Fibroblast of lung (primary cell): ENCODE measurements at regions not wholly inside any gene's neighbourhood (a gene's known extent, or its start where the extent isn't known, plus 50 kb on each side); places are given as distances from the start of the nearest gene placed in this dataset.

Experiments used
- DNase-seq, 2 donors: peaks; one replicate each; pipeline versions ENCODE4 v3.0.0 to v3.0.0-alpha.2; 2010; ENCODE audit warnings: low read depth in 2 of 2
- H2AFZ ChIP-seq: 2 replicates; pipeline ENCODE4 v1.5.1; 2012; ENCODE audit warnings: low read length, control low read depth, inconsistent platforms
- H3K27ac ChIP-seq: 2 replicates; pipeline ENCODE4 v1.5.1; 2011; ENCODE audit warnings: low read length, control low read depth; ENCODE audit not compliant: insufficient read depth
- H3K27me3 ChIP-seq: 2 replicates; pipeline ENCODE4 v1.5.1; 2011; ENCODE audit warnings: mild to moderate bottlenecking, low read length; ENCODE audit not compliant: control insufficient read depth, insufficient read depth
- H3K36me3 ChIP-seq: 2 replicates; pipeline ENCODE4 v1.5.1; 2011; ENCODE audit warnings: low read length; ENCODE audit not compliant: control insufficient read depth, insufficient read depth
- H3K4me1 ChIP-seq: 2 replicates; pipeline ENCODE4 v1.5.1; 2011; ENCODE audit warnings: low read length; ENCODE audit not compliant: control insufficient read depth, insufficient read depth; ENCODE audit errors: extremely low read depth
- H3K4me2 ChIP-seq: 2 replicates; pipeline ENCODE4 v1.5.1; 2011; ENCODE audit warnings: low read length, control low read depth; ENCODE audit not compliant: insufficient read depth; ENCODE audit errors: extremely low read depth
- H3K4me3 ChIP-seq, 4 experiments: fragments of 200-600 bp in 1 of 4; sonication (generic) in 1 of 4; replicated peaks in 1 of 4; 2 replicates each; pipeline ENCODE4 v1.5.1; 2011 to 2016; ENCODE audit warnings: low read length in 4 of 4, low read depth in 3 of 4, mild to moderate bottlenecking in 3 of 4, control low read depth in 2 of 4, inconsistent platforms in 1 of 4, mixed read lengths in 1 of 4; ENCODE audit not compliant: insufficient read depth in 1 of 4; ENCODE audit errors: control extremely low read depth in 1 of 4
- H3K79me2 ChIP-seq: 2 replicates; pipeline ENCODE4 v1.5.1; 2012; ENCODE audit warnings: mild to moderate bottlenecking, low read length, inconsistent platforms; ENCODE audit not compliant: control insufficient read depth, insufficient read depth
- H3K9ac ChIP-seq: 2 replicates; pipeline ENCODE4 v1.5.1; 2011; ENCODE audit warnings: mild to moderate bottlenecking, low read length, control low read depth; ENCODE audit not compliant: insufficient read depth
- H3K9me3 ChIP-seq: 2 replicates; pipeline ENCODE4 v1.5.1; 2012; ENCODE audit warnings: low read depth, low read length; ENCODE audit not compliant: control insufficient read depth, insufficient read depth
- H4K20me1 ChIP-seq: 2 replicates; pipeline ENCODE4 v1.5.1; 2011; ENCODE audit warnings: low read length; ENCODE audit not compliant: control insufficient read depth, insufficient read depth; ENCODE audit errors: extremely low read depth
- EZH2 ChIP-seq: IDR thresholded peaks from 2 replicates; pipeline ENCODE4 v1.5.1; 2012; ENCODE audit warnings: low read length, control low read depth, mild to moderate bottlenecking; ENCODE audit errors: missing control alignments
- TF ChIP-seq, protein P1 (sequence below), 2 donors: IDR thresholded peaks in 1 of 2; conservative IDR thresholded peaks in 1 of 2; 1 replicate in 1 of 2; 2 replicates in 1 of 2; pipeline ENCODE4 v1.5.1; 2011 to 2012; ENCODE audit warnings: low read length in 2 of 2, control low read depth in 1 of 2, inconsistent platforms in 1 of 2, low read depth in 1 of 2, mild to moderate bottlenecking in 1 of 2

DNA sequence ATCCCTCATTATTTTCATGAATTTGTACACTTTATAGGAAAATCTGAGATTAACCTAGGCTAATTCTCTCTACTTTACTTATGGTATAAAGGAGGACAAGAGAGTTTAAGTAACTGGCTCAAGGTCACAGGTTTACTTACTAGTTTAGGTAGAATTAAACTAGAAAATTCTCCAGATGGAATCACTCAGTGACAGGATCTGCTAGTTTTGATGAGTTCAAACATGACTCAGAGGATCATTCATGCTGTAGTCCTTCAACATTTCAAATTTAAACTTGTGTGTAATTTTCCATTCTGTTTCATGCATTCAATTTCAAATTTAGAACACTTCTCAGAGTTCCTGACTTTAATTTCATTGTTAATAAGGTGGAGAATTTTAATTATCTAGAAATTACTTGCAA is 485.7 kb upstream of the TUSC1 start:
- Histone ChIP-seq H4K20me1 (no peaks in the 10 kb centered on the region), H3K27me3 (no peaks in the 10 kb centered on the region), H2AFZ (no peak overlapping the region), H3K9ac (no peak overlapping the region), H3K9me3 (no peaks in the 10 kb centered on the region), H3K36me3 (no peaks in the 10 kb centered on the region), H3K4me2 (no peak overlapping the region), H3K4me3 (no peak overlapping the region), H3K4me1 (no peaks in the 10 kb centered on the region), H3K27ac (no peak overlapping the region), H3K79me2 (no peaks in the 10 kb centered on the region)
- no peak for TF ChIP-seq EZH2
- TF ChIP-seq, protein P1, sequence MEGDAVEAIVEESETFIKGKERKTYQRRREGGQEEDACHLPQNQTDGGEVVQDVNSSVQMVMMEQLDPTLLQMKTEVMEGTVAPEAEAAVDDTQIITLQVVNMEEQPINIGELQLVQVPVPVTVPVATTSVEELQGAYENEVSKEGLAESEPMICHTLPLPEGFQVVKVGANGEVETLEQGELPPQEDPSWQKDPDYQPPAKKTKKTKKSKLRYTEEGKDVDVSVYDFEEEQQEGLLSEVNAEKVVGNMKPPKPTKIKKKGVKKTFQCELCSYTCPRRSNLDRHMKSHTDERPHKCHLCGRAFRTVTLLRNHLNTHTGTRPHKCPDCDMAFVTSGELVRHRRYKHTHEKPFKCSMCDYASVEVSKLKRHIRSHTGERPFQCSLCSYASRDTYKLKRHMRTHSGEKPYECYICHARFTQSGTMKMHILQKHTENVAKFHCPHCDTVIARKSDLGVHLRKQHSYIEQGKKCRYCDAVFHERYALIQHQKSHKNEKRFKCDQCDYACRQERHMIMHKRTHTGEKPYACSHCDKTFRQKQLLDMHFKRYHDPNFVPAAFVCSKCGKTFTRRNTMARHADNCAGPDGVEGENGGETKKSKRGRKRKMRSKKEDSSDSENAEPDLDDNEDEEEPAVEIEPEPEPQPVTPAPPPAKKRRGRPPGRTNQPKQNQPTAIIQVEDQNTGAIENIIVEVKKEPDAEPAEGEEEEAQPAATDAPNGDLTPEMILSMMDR (conservative IDR thresholded peaks at IDR 0.05 in 1 of 2, IDR thresholded peaks at IDR 0.05 in 1 of 2; ENCODE audit: low read depth in 1 of 2, low read length in 2 of 2), result no peak
- DNase-seq, result peak in 1 of 2 donors; percentile 54

DNA sequence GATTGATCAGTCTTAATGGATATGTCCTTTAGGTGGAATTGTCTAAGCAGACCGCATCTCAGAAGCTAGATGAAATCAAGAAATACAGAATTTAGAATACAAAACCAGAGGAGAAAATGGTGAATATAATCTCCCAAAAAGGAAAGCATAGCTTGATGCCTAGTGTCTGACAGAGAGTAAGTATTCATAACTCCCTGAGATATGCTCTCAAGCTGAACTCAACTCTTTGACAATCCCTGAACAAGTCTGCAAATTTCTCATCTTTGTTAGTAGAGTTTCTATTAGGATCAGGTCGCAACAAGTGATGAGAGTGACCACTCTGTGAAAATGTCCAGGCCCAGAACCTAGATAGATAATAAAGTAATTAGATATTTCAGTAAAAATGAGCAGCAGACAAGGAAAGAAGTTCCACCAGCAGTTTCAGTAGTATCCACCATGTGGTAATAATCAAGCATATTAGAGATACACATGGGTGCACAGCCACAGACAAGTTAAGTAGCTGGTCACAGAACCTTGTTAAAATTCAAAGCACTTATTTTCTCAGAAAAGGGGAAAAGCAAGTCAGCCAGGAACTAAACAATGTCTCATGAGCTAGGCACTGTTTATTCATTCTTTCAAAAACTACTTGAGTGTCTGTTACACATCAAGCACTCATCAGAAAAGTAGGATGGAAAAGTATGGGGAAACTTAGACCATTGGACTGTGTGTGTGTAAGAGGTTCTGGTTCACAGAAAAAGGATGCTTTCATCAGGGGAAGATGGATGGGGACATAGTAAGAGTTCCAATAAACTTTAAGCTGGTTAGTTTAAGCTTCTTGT is 481.5 kb upstream of the TUSC1 start:
- Histone ChIP-seq H3K4me1 (no peaks in the 10 kb centered on the region), H3K27ac (no peak overlapping the region), H3K4me3 (no peak overlapping the region), H3K36me3 (no peaks in the 10 kb centered on the region), H4K20me1 (no peaks in the 10 kb centered on the region), H2AFZ (no peak overlapping the region), H3K27me3 (no peaks in the 10 kb centered on the region), H3K9me3 (no peaks in the 10 kb centered on the region), H3K79me2 (no peaks in the 10 kb centered on the region), H3K9ac (no peak overlapping the region), H3K4me2 (no peak overlapping the region)
- DNase-seq, result no peak
- TF ChIP-seq, protein P1 (conservative IDR thresholded peaks at IDR 0.05 in 1 of 2, IDR thresholded peaks at IDR 0.05 in 1 of 2; ENCODE audit: low read depth in 1 of 2, low read length in 2 of 2), result no peak
- no peak for TF ChIP-seq EZH2

DNA sequence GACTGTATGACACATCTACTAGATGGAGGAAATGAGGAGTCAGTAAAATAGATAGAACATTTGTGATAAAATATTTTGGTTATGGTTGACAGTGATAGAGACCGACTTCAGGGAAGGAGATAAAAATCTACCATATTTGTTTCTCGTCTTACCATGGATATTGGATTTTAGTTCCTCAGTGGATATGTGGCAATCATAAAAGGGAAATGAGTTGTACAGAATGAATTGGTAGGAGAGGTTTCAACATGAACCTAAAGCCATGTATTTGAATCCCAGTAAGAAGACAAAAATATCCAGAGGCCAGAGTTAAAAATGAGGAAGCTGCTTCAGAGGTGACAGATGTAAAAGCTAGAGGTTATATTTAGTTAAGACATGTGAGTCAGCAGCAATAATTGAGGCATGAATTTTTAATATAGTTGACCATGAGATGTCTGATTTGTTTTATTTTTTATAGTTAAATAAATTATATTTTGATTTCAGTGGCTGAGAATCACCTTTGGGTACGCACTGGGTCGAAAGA is 480.4 kb upstream of the TUSC1 start:
- Histone ChIP-seq H3K4me3 (no peak overlapping the region), H3K36me3 (no peaks in the 10 kb centered on the region), H3K27ac (no peak overlapping the region), H2AFZ (no peak overlapping the region), H3K27me3 (no peaks in the 10 kb centered on the region), H3K9me3 (no peaks in the 10 kb centered on the region), H3K79me2 (no peaks in the 10 kb centered on the region), H3K4me1 (no peaks in the 10 kb centered on the region), H4K20me1 (no peaks in the 10 kb centered on the region), H3K4me2 (no peak overlapping the region), H3K9ac (no peak overlapping the region)
- no peak for TF ChIP-seq EZH2
- TF ChIP-seq, protein P1 (conservative IDR thresholded peaks at IDR 0.05 in 1 of 2, IDR thresholded peaks at IDR 0.05 in 1 of 2; ENCODE audit: low read depth in 1 of 2, low read length in 2 of 2), result no peak
- DNase-seq, result no peak
